ENCODE measurements at regions not wholly inside any gene's neighbourhood (a gene's known extent, or its start where the extent isn't known, plus 50 kb on each side); places are given as distances from the start of the nearest gene placed in this dataset.

- H3K36me3 ChIP-seq = no peaks in the 10 kb centered on the region
- no peaks in the 10 kb centered on the region for H3K4me1 ChIP-seq
- H3K9me3 ChIP-seq = peaks cover 0 to 3% (median 0%) of the 10 kb centered on the region in 4 donors
- no peak overlapping the region for H3K27ac ChIP-seq
- DNase-seq = no peak
- H3K27me3 ChIP-seq = no peaks in the 10 kb centered on the region
- TF ChIP-seq CTCF (IDR thresholded peaks at IDR 0.05) (no peak), POLR2A (IDR thresholded peaks at IDR 0.05) (no peak)
- no peak overlapping the region for H3K4me3 ChIP-seq
Measured at GRCh38 chr3:20666091-20666490, 480.1 kb upstream of the SGO1 start.

GRCh38 chr3:20658491-20658890, 472.5 kb upstream of the SGO1 start:
- no peak for DNase-seq
- Histone ChIP-seq H3K4me1 (no peaks in the 10 kb centered on the region), H3K9me3 (no peaks in the 10 kb centered on the region), H3K27ac (no peak overlapping the region), H3K4me3 (no peak overlapping the region), H3K27me3 (no peaks in the 10 kb centered on the region), H3K36me3 (no peaks in the 10 kb centered on the region)
- TF ChIP-seq CTCF (IDR thresholded peaks at IDR 0.05) (no peak), POLR2A (IDR thresholded peaks at IDR 0.05) (no peak)

- no peak for DNase-seq
- H3K27ac ChIP-seq = no peak overlapping the region
- no peaks in the 10 kb centered on the region for H3K36me3 ChIP-seq
- no peaks in the 10 kb centered on the region for H3K4me1 ChIP-seq
- no peak overlapping the region for H3K4me3 ChIP-seq
- no peaks in the 10 kb centered on the region for H3K27me3 ChIP-seq
- TF ChIP-seq POLR2A (IDR thresholded peaks at IDR 0.05) (no peak), CTCF (IDR thresholded peaks at IDR 0.05) (no peak)
- no peaks in the 10 kb centered on the region for H3K9me3 ChIP-seq
Measured at GRCh38 chr3:20657560-20657959, 471.6 kb upstream of the SGO1 start.

- Histone ChIP-seq H3K4me3 (no peak overlapping the region), H3K27me3 (no peaks in the 10 kb centered on the region), H3K4me1 (no peaks in the 10 kb centered on the region), H3K9me3 (no peaks in the 10 kb centered on the region), H3K27ac (no peak overlapping the region), H3K36me3 (no peaks in the 10 kb centered on the region)
- TF ChIP-seq CTCF (IDR thresholded peaks at IDR 0.05) = no peak
- no peak for TF ChIP-seq POLR2A (IDR thresholded peaks at IDR 0.05)
- DNase-seq = no peak
Measured at GRCh38 chr3:20652231-20652986, 466.4 kb upstream of the SGO1 start.

GRCh38 chr3:20648921-20649381, 462.9 kb upstream of the SGO1 start:
- no peak for DNase-seq
- Histone ChIP-seq H3K36me3 (no peaks in the 10 kb centered on the region), H3K9me3 (no peaks in the 10 kb centered on the region), H3K27me3 (no peaks in the 10 kb centered on the region), H3K4me1 (no peaks in the 10 kb centered on the region), H3K4me3 (no peak overlapping the region), H3K27ac (no peak overlapping the region)
- TF ChIP-seq CTCF (IDR thresholded peaks at IDR 0.05) (no peak), POLR2A (IDR thresholded peaks at IDR 0.05) (no peak)

All from Peyer's patch (tissue), 4 donors.